ENCODE measurements at regions not wholly inside any gene's neighbourhood (a gene's known extent, or its start where the extent isn't known, plus 50 kb on each side); places are given as distances from the start of the nearest gene placed in this dataset.

DNA sequence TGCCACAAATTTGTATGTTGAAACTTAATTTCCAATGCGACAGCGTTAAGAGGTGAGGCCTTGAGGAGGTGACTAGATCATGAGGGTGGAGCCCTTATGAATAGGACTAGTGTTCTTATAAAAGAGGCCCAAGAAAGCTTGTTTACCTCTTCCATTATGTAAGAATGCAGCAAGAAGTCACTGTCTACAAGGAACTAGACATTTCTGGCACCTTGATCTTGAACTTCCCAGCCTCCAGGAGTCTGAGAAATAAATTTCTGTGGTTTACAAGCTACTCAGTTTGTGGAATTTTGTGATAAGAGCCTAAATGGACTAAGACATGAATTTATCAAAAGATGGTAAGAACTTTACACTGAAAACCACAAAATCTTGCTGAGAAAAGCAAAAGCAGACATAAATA, 173.6 kb upstream of the SGK1 start:
- TF ChIP-seq, protein P1, sequence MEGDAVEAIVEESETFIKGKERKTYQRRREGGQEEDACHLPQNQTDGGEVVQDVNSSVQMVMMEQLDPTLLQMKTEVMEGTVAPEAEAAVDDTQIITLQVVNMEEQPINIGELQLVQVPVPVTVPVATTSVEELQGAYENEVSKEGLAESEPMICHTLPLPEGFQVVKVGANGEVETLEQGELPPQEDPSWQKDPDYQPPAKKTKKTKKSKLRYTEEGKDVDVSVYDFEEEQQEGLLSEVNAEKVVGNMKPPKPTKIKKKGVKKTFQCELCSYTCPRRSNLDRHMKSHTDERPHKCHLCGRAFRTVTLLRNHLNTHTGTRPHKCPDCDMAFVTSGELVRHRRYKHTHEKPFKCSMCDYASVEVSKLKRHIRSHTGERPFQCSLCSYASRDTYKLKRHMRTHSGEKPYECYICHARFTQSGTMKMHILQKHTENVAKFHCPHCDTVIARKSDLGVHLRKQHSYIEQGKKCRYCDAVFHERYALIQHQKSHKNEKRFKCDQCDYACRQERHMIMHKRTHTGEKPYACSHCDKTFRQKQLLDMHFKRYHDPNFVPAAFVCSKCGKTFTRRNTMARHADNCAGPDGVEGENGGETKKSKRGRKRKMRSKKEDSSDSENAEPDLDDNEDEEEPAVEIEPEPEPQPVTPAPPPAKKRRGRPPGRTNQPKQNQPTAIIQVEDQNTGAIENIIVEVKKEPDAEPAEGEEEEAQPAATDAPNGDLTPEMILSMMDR (IDR thresholded peaks at IDR 0.05): no peak
- H3K36me3 ChIP-seq: no peaks in the 10 kb centered on the region
- no peaks in the 10 kb centered on the region for H3K4me1 ChIP-seq

DNA sequence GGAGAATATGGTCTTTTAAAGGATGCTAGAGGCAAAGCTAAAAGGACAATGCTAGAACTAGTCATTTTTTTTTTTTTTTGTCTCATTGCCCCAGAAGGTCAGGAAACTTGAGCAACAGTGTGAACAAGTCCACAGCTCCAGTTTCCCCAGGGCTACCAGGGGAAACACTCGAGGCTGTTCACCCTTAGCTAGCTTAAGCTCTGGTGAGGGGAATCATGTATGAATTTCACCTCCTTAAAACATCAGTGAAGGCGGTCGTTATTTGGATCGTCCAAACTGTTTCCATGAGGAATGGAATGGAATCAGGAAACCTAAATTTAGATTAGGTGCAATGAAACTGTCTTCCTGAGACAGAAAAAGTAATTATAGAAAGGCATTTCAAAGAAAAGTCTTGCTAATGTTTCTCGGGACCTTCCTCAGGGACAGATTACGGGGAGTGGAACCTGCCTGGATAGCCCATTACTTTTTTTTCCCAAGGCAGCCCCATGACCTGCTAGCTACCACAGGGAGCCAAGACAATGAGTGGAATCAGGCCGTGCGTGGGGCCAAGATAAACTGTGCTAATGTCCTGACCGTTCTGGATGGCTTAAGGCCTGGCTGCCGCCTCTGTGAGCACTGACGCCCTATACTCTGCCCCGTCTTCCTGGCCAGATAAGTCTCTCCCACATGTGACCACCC, 164.8 kb upstream of the SGK1 start:
- H3K4me1 ChIP-seq: peaks cover 0 to 11% of the 10 kb centered on the region in 2 donors
- H3K4me3 ChIP-seq: no peak overlapping the region
- DNase-seq (ENCODE audit: low spot score): peak; percentile 64
- no peaks in the 10 kb centered on the region for H3K9me3 ChIP-seq
- H3K27ac ChIP-seq: no peak overlapping the region
- TF ChIP-seq, protein P1 (IDR thresholded peaks at IDR 0.05): no peak
- no peaks in the 10 kb centered on the region for H3K36me3 ChIP-seq
- H3K27me3 ChIP-seq: no peaks in the 10 kb centered on the region

More for the DNA sequence above, 173.6 kb upstream of the SGK1 start:
- H3K9me3 ChIP-seq: no peaks in the 10 kb centered on the region
- no peaks in the 10 kb centered on the region for H3K27me3 ChIP-seq
- no peak overlapping the region for H3K4me3 ChIP-seq
- H3K27ac ChIP-seq: no peak overlapping the region
- no peak for DNase-seq (ENCODE audit: low spot score)

GRCh38 chr6:134481966-134482365, 164.1 kb upstream of the SGK1 start:
- Histone ChIP-seq H3K27ac (no peak overlapping the region), H3K4me3 (no peak overlapping the region), H3K36me3 (no peaks in the 10 kb centered on the region), H3K9me3 (no peaks in the 10 kb centered on the region), H3K4me1 (peaks cover 0 to 11% of the 10 kb centered on the region in 2 donors), H3K27me3 (no peaks in the 10 kb centered on the region)
- no peak for DNase-seq (ENCODE audit: low spot score)
- TF ChIP-seq, protein P1 (IDR thresholded peaks at IDR 0.05): no peak

- peaks cover 0 to 11% of the 10 kb centered on the region in 2 donors for H3K4me1 ChIP-seq
- H3K9me3 ChIP-seq: no peaks in the 10 kb centered on the region
- TF ChIP-seq, protein P1 (IDR thresholded peaks at IDR 0.05): no peak
- H3K27me3 ChIP-seq: no peaks in the 10 kb centered on the region
- H3K36me3 ChIP-seq: no peaks in the 10 kb centered on the region
- no peak overlapping the region for H3K4me3 ChIP-seq
- DNase-seq (ENCODE audit: low spot score): no peak
- H3K27ac ChIP-seq: no peak overlapping the region
Measured at GRCh38 chr6:134480593-134480992, 162.7 kb upstream of the SGK1 start.

GRCh38 chr6:134478764-134479399, 161.0 kb upstream of the SGK1 start:
- H3K9me3 ChIP-seq: no peaks in the 10 kb centered on the region
- peaks cover 0 to 11% of the 10 kb centered on the region in 2 donors for H3K4me1 ChIP-seq
- no peak overlapping the region for H3K27ac ChIP-seq
- H3K27me3 ChIP-seq: no peaks in the 10 kb centered on the region
- H3K4me3 ChIP-seq: no peak overlapping the region
- no peaks in the 10 kb centered on the region for H3K36me3 ChIP-seq
- DNase-seq (ENCODE audit: low spot score): no peak
- TF ChIP-seq, protein P1 (IDR thresholded peaks at IDR 0.05): no peak
